Right hindlimb (tissue), 1 donor: ENCODE measurements at regions not wholly inside any gene's neighbourhood (a gene's known extent, or its start where the extent isn't known, plus 50 kb on each side); places are given as distances from the start of the nearest gene placed in this dataset.

Experiments
- DNase-seq: peaks from one replicate; pipeline ENCODE4 v3.0.0-alpha.2; 2018

- no peak for DNase-seq
Measured at GRCh38 chr11:92725352-92725751, 244.1 kb upstream of the MTNR1B start.

GRCh38 chr11:92727123-92727522, 242.3 kb upstream of the MTNR1B start:
- no peak for DNase-seq

- no peak for DNase-seq
Measured at GRCh38 chr11:92727769-92728168, 241.7 kb upstream of the MTNR1B start.

- no peak for DNase-seq
Measured at GRCh38 chr11:92728628-92729027, 240.8 kb upstream of the MTNR1B start.

- DNase-seq: no peak
Measured at GRCh38 chr11:92735039-92735438, 234.4 kb upstream of the MTNR1B start.

GRCh38 chr11:92738276-92738675, 231.2 kb upstream of the MTNR1B start:
- no peak for DNase-seq

GRCh38 chr11:92739041-92739440, 230.4 kb upstream of the MTNR1B start:
- DNase-seq: no peak

GRCh38 chr11:92739491-92739890, 230.0 kb upstream of the MTNR1B start:
- DNase-seq: no peak

GRCh38 chr11:92740276-92740675, 229.2 kb upstream of the MTNR1B start:
- no peak for DNase-seq

GRCh38 chr11:92744929-92745585, 224.4 kb upstream of the MTNR1B start:
- DNase-seq: no peak

GRCh38 chr11:92750794-92751193, 218.7 kb upstream of the MTNR1B start:
- DNase-seq: no peak

- DNase-seq: no peak
Measured at GRCh38 chr11:92751594-92751993, 217.9 kb upstream of the MTNR1B start.

- no peak for DNase-seq
Measured at GRCh38 chr11:92752122-92752521, 217.3 kb upstream of the MTNR1B start.

- no peak for DNase-seq
Measured at GRCh38 chr11:92753161-92753560, 216.3 kb upstream of the MTNR1B start.

GRCh38 chr11:92758241-92758780, 211.1 kb upstream of the MTNR1B start:
- no peak for DNase-seq

- DNase-seq: no peak
Measured at GRCh38 chr11:92759571-92760214, 209.8 kb upstream of the MTNR1B start.

GRCh38 chr11:92762121-92762540, 207.3 kb upstream of the MTNR1B start:
- no peak for DNase-seq

- no peak for DNase-seq
Measured at GRCh38 chr11:92763336-92763735, 206.1 kb upstream of the MTNR1B start.

GRCh38 chr11:92764128-92764527, 205.3 kb upstream of the MTNR1B start:
- DNase-seq: no peak

- no peak for DNase-seq
Measured at GRCh38 chr11:92765082-92765840, 204.2 kb upstream of the MTNR1B start.

GRCh38 chr11:92765965-92766371, 203.5 kb upstream of the MTNR1B start:
- peak; percentile 83 for DNase-seq

- DNase-seq: no peak
Measured at GRCh38 chr11:92766698-92767097, 202.8 kb upstream of the MTNR1B start.

GRCh38 chr11:92767416-92767815, 202.0 kb upstream of the MTNR1B start:
- DNase-seq: no peak
